NCI-H1417 (cell line): ENCODE measurements at regions not wholly inside any gene's neighbourhood (a gene's known extent, or its start where the extent isn't known, plus 50 kb on each side); places are given as distances from the start of the nearest gene placed in this dataset.
A peak's percentile ranks its signal among the peaks of the same experiment; 100 is the strongest.

Experiments
- DNase-seq, 3 experiments: peaks; one replicate each; lab custom pipeline; 2025; lab: John Stamatoyannopoulos, UW

GRCh38 chr11:129590753-129591475 lies 215.3 kb downstream of the BARX2 start:
- DNase-seq, result no peak

GRCh38 chr11:129591527-129591926 lies 215.9 kb downstream of the BARX2 start:
- DNase-seq, result no peak

GRCh38 chr11:129592191-129592590 lies 216.5 kb downstream of the BARX2 start:
- no peak for DNase-seq

- peak in 2 of 3 experiments; percentile 29 to 69 for DNase-seq
These were observed 217.4 kb downstream of the BARX2 start for GRCh38 chr11:129593098-129593497.

GRCh38 chr11:129595038-129595962 lies 219.7 kb downstream of the BARX2 start:
- DNase-seq, result peak in 2 of 3 experiments; percentile 11 to 25

- DNase-seq, result no peak
These were observed 219.3 kb upstream of the TMEM45B start for GRCh38 chr11:129596351-129596750.

- no peak for DNase-seq
These were observed 217.3 kb upstream of the TMEM45B start for GRCh38 chr11:129598378-129598777.

- DNase-seq, result peak in 2 of 3 experiments; percentile 67 to 77
These were observed 209.8 kb upstream of the TMEM45B start for GRCh38 chr11:129605815-129606214.

GRCh38 chr11:129608711-129609110 lies 206.9 kb upstream of the TMEM45B start:
- no peak for DNase-seq

- DNase-seq, result peak in 1 of 3 experiments; percentile 27
These were observed 205.5 kb upstream of the TMEM45B start for GRCh38 chr11:129610125-129610524.

- no peak for DNase-seq
These were observed 205.1 kb upstream of the TMEM45B start for GRCh38 chr11:129610545-129610944.

- DNase-seq, result peak in 1 of 3 experiments; percentile 29
These were observed 203.8 kb upstream of the TMEM45B start for GRCh38 chr11:129611661-129612446.

- no peak for DNase-seq
These were observed 203.1 kb upstream of the TMEM45B start for GRCh38 chr11:129612447-129612961.

GRCh38 chr11:129613071-129613470 lies 202.6 kb upstream of the TMEM45B start:
- no peak for DNase-seq

GRCh38 chr11:129614256-129614944 lies 201.2 kb upstream of the TMEM45B start:
- no peak for DNase-seq

GRCh38 chr11:129618046-129618569 lies 197.5 kb upstream of the TMEM45B start:
- DNase-seq, result no peak

GRCh38 chr11:129620237-129621104 lies 195.2 kb upstream of the TMEM45B start:
- DNase-seq, result peak in 1 of 3 experiments; percentile 42

- DNase-seq, result peak; percentile 18 to 73 (median 24)
These were observed 189.7 kb upstream of the TMEM45B start for GRCh38 chr11:129625930-129626329.

- DNase-seq, result no peak
These were observed 184.4 kb upstream of the TMEM45B start for GRCh38 chr11:129631201-129631600.

- DNase-seq, result peak in 1 of 3 experiments; percentile 26
These were observed 178.7 kb upstream of the TMEM45B start for GRCh38 chr11:129636926-129637325.
